SU-DHL-6 (cell line): ENCODE measurements at regions not wholly inside any gene's neighbourhood (a gene's known extent, or its start where the extent isn't known, plus 50 kb on each side); places are given as distances from the start of the nearest gene placed in this dataset.

ENCODE experiments used
- EZH2phosphoT487 ChIP-seq: fragments of 200-600 bp; sonication (generic), shearing (Covaris generic); conservative IDR thresholded peaks from 2 replicates; pipeline ENCODE4 v1.6.1; 2018; ENCODE audit warnings: mild to moderate bottlenecking, antibody characterized with exemption, low read length, moderate library complexity, mixed read lengths
- TF ChIP-seq, protein P1 (sequence below): fragments of 200-600 bp; sonication (generic); IDR thresholded peaks from one replicate; pipeline ENCODE4 v1.5.1; 2017; ENCODE audit warnings: antibody characterized with exemption, mild to moderate bottlenecking, low read length, moderate library complexity; ENCODE audit not compliant: insufficient read depth, poor library complexity, severe bottlenecking

- TF ChIP-seq, protein P1, sequence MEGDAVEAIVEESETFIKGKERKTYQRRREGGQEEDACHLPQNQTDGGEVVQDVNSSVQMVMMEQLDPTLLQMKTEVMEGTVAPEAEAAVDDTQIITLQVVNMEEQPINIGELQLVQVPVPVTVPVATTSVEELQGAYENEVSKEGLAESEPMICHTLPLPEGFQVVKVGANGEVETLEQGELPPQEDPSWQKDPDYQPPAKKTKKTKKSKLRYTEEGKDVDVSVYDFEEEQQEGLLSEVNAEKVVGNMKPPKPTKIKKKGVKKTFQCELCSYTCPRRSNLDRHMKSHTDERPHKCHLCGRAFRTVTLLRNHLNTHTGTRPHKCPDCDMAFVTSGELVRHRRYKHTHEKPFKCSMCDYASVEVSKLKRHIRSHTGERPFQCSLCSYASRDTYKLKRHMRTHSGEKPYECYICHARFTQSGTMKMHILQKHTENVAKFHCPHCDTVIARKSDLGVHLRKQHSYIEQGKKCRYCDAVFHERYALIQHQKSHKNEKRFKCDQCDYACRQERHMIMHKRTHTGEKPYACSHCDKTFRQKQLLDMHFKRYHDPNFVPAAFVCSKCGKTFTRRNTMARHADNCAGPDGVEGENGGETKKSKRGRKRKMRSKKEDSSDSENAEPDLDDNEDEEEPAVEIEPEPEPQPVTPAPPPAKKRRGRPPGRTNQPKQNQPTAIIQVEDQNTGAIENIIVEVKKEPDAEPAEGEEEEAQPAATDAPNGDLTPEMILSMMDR: no peak
- TF ChIP-seq EZH2phosphoT487: no peak
Observed at GRCh38 chr3:43948013-43948412, 257.3 kb downstream of the ABHD5 start.
